SK-N-SH (cell line): ENCODE measurements at regions not wholly inside any gene's neighbourhood (a gene's known extent, or its start where the extent isn't known, plus 50 kb on each side); places are given as distances from the start of the nearest gene placed in this dataset.
"Not testable (repeated sequence)": the region's sequence is repeated elsewhere in the genome, so short reads cannot be mapped to it uniquely, and the experiment has no call there.

Source experiments
- EP300 ChIP-seq, 2 experiments: IDR thresholded peaks; 2 replicates each; pipeline versions ENCODE4 v1.4.0 to v1.6.1; 2012; ENCODE audit warnings: borderline replicate concordance in 1 of 2, low read depth in 1 of 2, low read length in 1 of 2
- JUND ChIP-seq: IDR thresholded peaks from 2 replicates; pipeline ENCODE4 v1.4.0; 2012
- MXI1 ChIP-seq: IDR thresholded peaks from 2 replicates; pipeline ENCODE4 v1.6.1; 2012; ENCODE audit warnings: mild to moderate bottlenecking, low read depth, low read length, improper control_type of control experiment
- RFX5 ChIP-seq: IDR thresholded peaks from 2 replicates; pipeline ENCODE4 v1.6.1; 2012; ENCODE audit warnings: mild to moderate bottlenecking, improper control_type of control experiment, low read length
- TAF1 ChIP-seq: IDR thresholded peaks from 2 replicates; pipeline ENCODE4 v1.6.1; 2012; ENCODE audit warnings: low read depth, mild to moderate bottlenecking, low read length, moderate library complexity, borderline replicate concordance
- YY1 ChIP-seq: IDR thresholded peaks from 2 replicates; pipeline ENCODE4 v1.4.0; 2012; ENCODE audit warnings: low read depth, mild to moderate bottlenecking
- TF ChIP-seq, protein P1 (sequence below): fragments of 200-600 bp; sonication (generic); IDR thresholded peaks from 2 replicates; pipeline ENCODE4 v1.6.1; 2017; ENCODE audit warnings: antibody characterized with exemption, mild to moderate bottlenecking, moderate library complexity
- TF ChIP-seq, protein P2 (sequence below): IDR thresholded peaks from 2 replicates; pipeline ENCODE4; 2012
- TF ChIP-seq, protein P3 (sequence below): IDR thresholded peaks from 2 replicates; pipeline ENCODE4 v1.4.0; 2012; ENCODE audit warnings: low read depth, borderline replicate concordance
- TF ChIP-seq, protein P4 (sequence below): IDR thresholded peaks from 2 replicates; pipeline ENCODE4 v1.6.1; 2012; ENCODE audit warnings: mild to moderate bottlenecking, low read depth, low read length, moderate library complexity
- TF ChIP-seq, protein P5 (sequence below): fragments of 150-350 bp; IDR thresholded peaks from 2 replicates; pipeline ENCODE4 v1.6.1; 2016; ENCODE audit warnings: mild to moderate bottlenecking, low read depth, low read length
- TF ChIP-seq, protein P6 (sequence below): IDR thresholded peaks from 2 replicates; pipeline ENCODE4 v1.4.0; 2012; ENCODE audit warnings: low read depth

DNA sequence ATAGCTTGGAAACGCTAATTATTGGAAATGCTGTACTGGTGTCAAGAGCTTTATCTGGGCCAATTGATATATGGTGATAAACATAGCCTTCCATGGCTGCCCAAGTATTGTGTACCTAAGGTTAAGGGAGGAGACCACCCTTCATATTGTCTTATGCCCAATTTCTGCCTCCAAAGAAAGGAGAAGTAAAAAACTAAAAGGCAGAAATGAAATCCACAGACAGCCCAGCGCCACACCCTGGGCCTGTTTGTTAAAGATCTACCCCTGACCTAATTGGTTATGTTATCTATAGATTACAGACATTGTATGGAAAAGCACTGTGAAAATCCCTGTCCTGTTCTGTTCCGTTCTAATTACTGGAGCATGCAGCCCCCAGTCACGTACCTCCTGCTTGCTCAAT, 142.4 kb upstream of the RPS23 start:
- TF ChIP-seq, protein P1, sequence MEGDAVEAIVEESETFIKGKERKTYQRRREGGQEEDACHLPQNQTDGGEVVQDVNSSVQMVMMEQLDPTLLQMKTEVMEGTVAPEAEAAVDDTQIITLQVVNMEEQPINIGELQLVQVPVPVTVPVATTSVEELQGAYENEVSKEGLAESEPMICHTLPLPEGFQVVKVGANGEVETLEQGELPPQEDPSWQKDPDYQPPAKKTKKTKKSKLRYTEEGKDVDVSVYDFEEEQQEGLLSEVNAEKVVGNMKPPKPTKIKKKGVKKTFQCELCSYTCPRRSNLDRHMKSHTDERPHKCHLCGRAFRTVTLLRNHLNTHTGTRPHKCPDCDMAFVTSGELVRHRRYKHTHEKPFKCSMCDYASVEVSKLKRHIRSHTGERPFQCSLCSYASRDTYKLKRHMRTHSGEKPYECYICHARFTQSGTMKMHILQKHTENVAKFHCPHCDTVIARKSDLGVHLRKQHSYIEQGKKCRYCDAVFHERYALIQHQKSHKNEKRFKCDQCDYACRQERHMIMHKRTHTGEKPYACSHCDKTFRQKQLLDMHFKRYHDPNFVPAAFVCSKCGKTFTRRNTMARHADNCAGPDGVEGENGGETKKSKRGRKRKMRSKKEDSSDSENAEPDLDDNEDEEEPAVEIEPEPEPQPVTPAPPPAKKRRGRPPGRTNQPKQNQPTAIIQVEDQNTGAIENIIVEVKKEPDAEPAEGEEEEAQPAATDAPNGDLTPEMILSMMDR, result not testable (repeated sequence)
- TF ChIP-seq, protein P2, sequence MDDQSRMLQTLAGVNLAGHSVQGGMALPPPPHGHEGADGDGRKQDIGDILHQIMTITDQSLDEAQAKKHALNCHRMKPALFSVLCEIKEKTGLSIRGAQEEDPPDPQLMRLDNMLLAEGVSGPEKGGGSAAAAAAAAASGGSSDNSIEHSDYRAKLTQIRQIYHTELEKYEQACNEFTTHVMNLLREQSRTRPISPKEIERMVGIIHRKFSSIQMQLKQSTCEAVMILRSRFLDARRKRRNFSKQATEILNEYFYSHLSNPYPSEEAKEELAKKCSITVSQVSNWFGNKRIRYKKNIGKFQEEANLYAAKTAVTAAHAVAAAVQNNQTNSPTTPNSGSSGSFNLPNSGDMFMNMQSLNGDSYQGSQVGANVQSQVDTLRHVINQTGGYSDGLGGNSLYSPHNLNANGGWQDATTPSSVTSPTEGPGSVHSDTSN, result not testable (repeated sequence)
- not testable (repeated sequence) for TF ChIP-seq EP300 (IDR thresholded peaks at IDR 0.05; ENCODE audit: borderline replicate concordance in 1 of 2, low read depth in 1 of 2, low read length in 1 of 2); JUND; TAF1; RFX5; MXI1; YY1
- TF ChIP-seq, protein P3, sequence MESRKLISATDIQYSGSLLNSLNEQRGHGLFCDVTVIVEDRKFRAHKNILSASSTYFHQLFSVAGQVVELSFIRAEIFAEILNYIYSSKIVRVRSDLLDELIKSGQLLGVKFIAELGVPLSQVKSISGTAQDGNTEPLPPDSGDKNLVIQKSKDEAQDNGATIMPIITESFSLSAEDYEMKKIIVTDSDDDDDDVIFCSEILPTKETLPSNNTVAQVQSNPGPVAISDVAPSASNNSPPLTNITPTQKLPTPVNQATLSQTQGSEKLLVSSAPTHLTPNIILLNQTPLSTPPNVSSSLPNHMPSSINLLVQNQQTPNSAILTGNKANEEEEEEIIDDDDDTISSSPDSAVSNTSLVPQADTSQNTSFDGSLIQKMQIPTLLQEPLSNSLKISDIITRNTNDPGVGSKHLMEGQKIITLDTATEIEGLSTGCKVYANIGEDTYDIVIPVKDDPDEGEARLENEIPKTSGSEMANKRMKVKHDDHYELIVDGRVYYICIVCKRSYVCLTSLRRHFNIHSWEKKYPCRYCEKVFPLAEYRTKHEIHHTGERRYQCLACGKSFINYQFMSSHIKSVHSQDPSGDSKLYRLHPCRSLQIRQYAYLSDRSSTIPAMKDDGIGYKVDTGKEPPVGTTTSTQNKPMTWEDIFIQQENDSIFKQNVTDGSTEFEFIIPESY, result not testable (repeated sequence)
- TF ChIP-seq, protein P4, sequence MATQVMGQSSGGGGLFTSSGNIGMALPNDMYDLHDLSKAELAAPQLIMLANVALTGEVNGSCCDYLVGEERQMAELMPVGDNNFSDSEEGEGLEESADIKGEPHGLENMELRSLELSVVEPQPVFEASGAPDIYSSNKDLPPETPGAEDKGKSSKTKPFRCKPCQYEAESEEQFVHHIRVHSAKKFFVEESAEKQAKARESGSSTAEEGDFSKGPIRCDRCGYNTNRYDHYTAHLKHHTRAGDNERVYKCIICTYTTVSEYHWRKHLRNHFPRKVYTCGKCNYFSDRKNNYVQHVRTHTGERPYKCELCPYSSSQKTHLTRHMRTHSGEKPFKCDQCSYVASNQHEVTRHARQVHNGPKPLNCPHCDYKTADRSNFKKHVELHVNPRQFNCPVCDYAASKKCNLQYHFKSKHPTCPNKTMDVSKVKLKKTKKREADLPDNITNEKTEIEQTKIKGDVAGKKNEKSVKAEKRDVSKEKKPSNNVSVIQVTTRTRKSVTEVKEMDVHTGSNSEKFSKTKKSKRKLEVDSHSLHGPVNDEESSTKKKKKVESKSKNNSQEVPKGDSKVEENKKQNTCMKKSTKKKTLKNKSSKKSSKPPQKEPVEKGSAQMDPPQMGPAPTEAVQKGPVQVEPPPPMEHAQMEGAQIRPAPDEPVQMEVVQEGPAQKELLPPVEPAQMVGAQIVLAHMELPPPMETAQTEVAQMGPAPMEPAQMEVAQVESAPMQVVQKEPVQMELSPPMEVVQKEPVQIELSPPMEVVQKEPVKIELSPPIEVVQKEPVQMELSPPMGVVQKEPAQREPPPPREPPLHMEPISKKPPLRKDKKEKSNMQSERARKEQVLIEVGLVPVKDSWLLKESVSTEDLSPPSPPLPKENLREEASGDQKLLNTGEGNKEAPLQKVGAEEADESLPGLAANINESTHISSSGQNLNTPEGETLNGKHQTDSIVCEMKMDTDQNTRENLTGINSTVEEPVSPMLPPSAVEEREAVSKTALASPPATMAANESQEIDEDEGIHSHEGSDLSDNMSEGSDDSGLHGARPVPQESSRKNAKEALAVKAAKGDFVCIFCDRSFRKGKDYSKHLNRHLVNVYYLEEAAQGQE, result not testable (repeated sequence)
- TF ChIP-seq, protein P5, sequence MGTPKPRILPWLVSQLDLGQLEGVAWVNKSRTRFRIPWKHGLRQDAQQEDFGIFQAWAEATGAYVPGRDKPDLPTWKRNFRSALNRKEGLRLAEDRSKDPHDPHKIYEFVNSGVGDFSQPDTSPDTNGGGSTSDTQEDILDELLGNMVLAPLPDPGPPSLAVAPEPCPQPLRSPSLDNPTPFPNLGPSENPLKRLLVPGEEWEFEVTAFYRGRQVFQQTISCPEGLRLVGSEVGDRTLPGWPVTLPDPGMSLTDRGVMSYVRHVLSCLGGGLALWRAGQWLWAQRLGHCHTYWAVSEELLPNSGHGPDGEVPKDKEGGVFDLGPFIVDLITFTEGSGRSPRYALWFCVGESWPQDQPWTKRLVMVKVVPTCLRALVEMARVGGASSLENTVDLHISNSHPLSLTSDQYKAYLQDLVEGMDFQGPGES, result not testable (repeated sequence)
- TF ChIP-seq, protein P6, sequence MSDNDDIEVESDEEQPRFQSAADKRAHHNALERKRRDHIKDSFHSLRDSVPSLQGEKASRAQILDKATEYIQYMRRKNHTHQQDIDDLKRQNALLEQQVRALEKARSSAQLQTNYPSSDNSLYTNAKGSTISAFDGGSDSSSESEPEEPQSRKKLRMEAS, result not testable (repeated sequence)
